HepG2 (cell line): ENCODE measurements at regions not wholly inside any gene's neighbourhood (a gene's known extent, or its start where the extent isn't known, plus 50 kb on each side); places are given as distances from the start of the nearest gene placed in this dataset.

Experiments used
- ATAC-seq: fragments of 200-7000 bp; cut with Tn5 transposase; 3 replicates; pipeline ENCODE4 v1.9.1; 2020; ENCODE audit warnings: mild to moderate bottlenecking, moderate library complexity
- BruUV-seq: library from RNA; stranded (reverse); fragments of 400-500 nt; replicated peaks from 2 replicates; lab custom pipeline; 2021; lab: Mats Ljungman, UMichigan
- CTCF ChIA-PET: fragments of 300-600 bp; formaldehyde crosslinking; extraction: SDS; loops from one replicate; lab custom pipeline; 2021; ENCODE audit warnings: low total read pairs, inconsistent platforms, low intra/inter-chr PET ratio; lab: Yijun Ruan, JAX
- POLR2A ChIA-PET: fragments of 350-600 bp; sonication (Branson Sonifier 250); formaldehyde crosslinking; loops from one replicate; lab custom pipeline; 2020; ENCODE audit warnings: antibody characterized with exemption, inconsistent platforms; lab: Yijun Ruan, JAX
- DNase-seq: peaks from one replicate; pipeline ENCODE4 v3.0.0-alpha.2; 2015; ENCODE audit warnings: low spot score
- FAIRE-seq: peaks from 3 replicates; lab custom pipeline; 2011; peaks lifted over from hg19 to GRCh38; lab: Jason Lieb, UNC
- H2AFZ ChIP-seq: one replicate; pipeline ENCODE4 v1.6.1; 2011; ENCODE audit warnings: low read length, inconsistent platforms
- H3K27ac ChIP-seq: fragments of 300-600 bp; 3 replicates; pipeline ENCODE4 v1.8.0; 2011; ENCODE audit warnings: mixed run types, mild to moderate bottlenecking, mixed read lengths, low read length, inconsistent platforms; ENCODE audit not compliant: insufficient read depth; ENCODE audit errors: extremely low read length
- H3K27me3 ChIP-seq, 2 experiments: fragments of 200-600 bp in 1 of 2; 2 replicates in 1 of 2; 3 replicates in 1 of 2; pipeline versions ENCODE4 v1.6.0 to v1.8.0; 2011; ENCODE audit warnings: low read length in 2 of 2, mild to moderate bottlenecking in 2 of 2, moderate library complexity in 2 of 2, inconsistent platforms in 1 of 2; ENCODE audit not compliant: insufficient read depth in 2 of 2, control insufficient read depth in 1 of 2
- H3K36me3 ChIP-seq, 2 experiments: fragments of 200-600 bp in 1 of 2; replicated peaks in 1 of 2; 2 replicates in 1 of 2; 3 replicates in 1 of 2; pipeline versions ENCODE4 v1.5.1 to v1.8.0; 2011; ENCODE audit warnings: low read length in 2 of 2, inconsistent platforms in 1 of 2; ENCODE audit not compliant: insufficient read depth in 2 of 2, control insufficient read depth in 1 of 2
- H3K4me1 ChIP-seq: 2 replicates; pipeline ENCODE4 v1.5.1; 2012; ENCODE audit warnings: low read length, inconsistent platforms; ENCODE audit not compliant: insufficient read depth
- H3K4me2 ChIP-seq: 2 replicates; pipeline ENCODE4 v1.6.0; 2011; ENCODE audit warnings: low read depth, low read length, inconsistent platforms
- H3K4me3 ChIP-seq, 3 experiments: fragments of 200-600 bp in 1 of 3; sonication (generic), shearing (Covaris generic) in 1 of 3; replicated peaks in 1 of 3; 2 replicates each; pipeline ENCODE4 v1.5.1; 2011 to 2016; ENCODE audit warnings: low read length in 3 of 3, inconsistent platforms in 2 of 3, low read depth in 2 of 3, mild to moderate bottlenecking in 2 of 3, control low read depth in 1 of 3, mixed read lengths in 1 of 3; ENCODE audit not compliant: insufficient read depth in 1 of 3
- H3K79me2 ChIP-seq: one replicate; pipeline ENCODE4 v1.6.1; 2011; ENCODE audit warnings: low read length, inconsistent platforms; ENCODE audit not compliant: insufficient read depth
- H3K9ac ChIP-seq: 2 replicates; pipeline ENCODE4 v1.6.0; 2011; ENCODE audit warnings: mild to moderate bottlenecking, low read depth, low read length, inconsistent platforms; ENCODE audit not compliant: insufficient read depth
- H3K9me3 ChIP-seq: 2 replicates; pipeline ENCODE4 v1.5.1; 2012; ENCODE audit warnings: mild to moderate bottlenecking, low read length
- H4K20me1 ChIP-seq: 2 replicates; pipeline ENCODE4 v1.6.0; 2011; ENCODE audit warnings: inconsistent platforms, mild to moderate bottlenecking, low read length, moderate library complexity; ENCODE audit not compliant: insufficient read depth
- CTCF ChIP-seq: sonication (generic); formaldehyde crosslinking; IDR thresholded peaks from 2 replicates; pipeline ENCODE4 v1.5.0; 2020; ENCODE audit warnings: mild to moderate bottlenecking, missing genetic modification reagents, moderate library complexity
- HMGXB4 ChIP-seq, 2 experiments: sonication (generic) in 1 of 2; formaldehyde crosslinking in 1 of 2; IDR thresholded peaks; 2 replicates each; pipeline versions ENCODE4 v1.4.0 to v1.6.1; 2018 to 2020; ENCODE audit warnings: missing genetic modification reagents in 2 of 2, borderline replicate concordance in 1 of 2, low read depth in 1 of 2, mild to moderate bottlenecking in 1 of 2, missing biosample characterization in 1 of 2
- MLLT10 ChIP-seq: sonication (generic); formaldehyde crosslinking; IDR thresholded peaks from 2 replicates; pipeline ENCODE4 v1.4.0; 2020; ENCODE audit warnings: missing genetic modification reagents
- MZF1 ChIP-seq: sonication (generic); formaldehyde crosslinking; IDR thresholded peaks from 2 replicates; pipeline ENCODE4 v1.8.1; 2023; ENCODE audit warnings: mild to moderate bottlenecking, missing genetic modification reagents, borderline replicate concordance
- NR3C1 ChIP-seq: sonication (generic); formaldehyde crosslinking; IDR thresholded peaks from 2 replicates; pipeline ENCODE4 v1.4.0; 2020; ENCODE audit warnings: missing genetic modification reagents
- PRPF4 ChIP-seq: fragments of 200-400 bp; formaldehyde crosslinking; IDR thresholded peaks from 2 replicates; pipeline ENCODE4 v1.6.1; 2016; ENCODE audit warnings: low read length, low read depth; ENCODE audit not compliant: poor library complexity, severe bottlenecking
- STAG1 ChIP-seq: sonication (generic); formaldehyde crosslinking; IDR thresholded peaks from 2 replicates; pipeline ENCODE4 v1.4.0; 2020; ENCODE audit warnings: missing genetic modification reagents
- ZNF234 ChIP-seq: sonication (generic); formaldehyde crosslinking; conservative IDR thresholded peaks from 2 replicates; pipeline ENCODE4 v1.5.1; 2020; ENCODE audit warnings: mild to moderate bottlenecking, missing genetic modification reagents
- ZNF577 ChIP-seq: sonication (generic); formaldehyde crosslinking; IDR thresholded peaks from 2 replicates; pipeline ENCODE4 v1.4.0; 2020; ENCODE audit warnings: mild to moderate bottlenecking, low read depth, missing genetic modification reagents, borderline replicate concordance
- ZNF761 ChIP-seq: sonication (generic); formaldehyde crosslinking; conservative IDR thresholded peaks from 2 replicates; pipeline ENCODE4 v1.4.0; 2020; ENCODE audit warnings: mild to moderate bottlenecking, missing genetic modification reagents
- WGBS: methylation state at CpG from one replicate; pipeline ENCODE4 v1.1.6; 2017; ENCODE audit warnings: low lambda C conversion rate; 5-methylcytosine and 5-hydroxymethylcytosine counted together
- in situ Hi-C: cut with HindIII; loops from 2 replicates; pipeline ENCODE4 v1.10.0; 2017; ENCODE audit warnings: low pct_unique_long_range_greater_than_20kb; ENCODE audit not compliant: extremely low pct_ligation_motif_present
- intact Hi-C: fragments of 100-400 bp; cut with micrococcal nuclease; formaldehyde crosslinking; loops from one replicate; pipeline ENCODE4 v1.10.0; 2022; ENCODE audit not compliant: unreplicated experiment

- Histone ChIP-seq H3K4me2 (no peak overlapping the region), H4K20me1 (no peaks in the 10 kb centered on the region), H3K27me3 (no peaks in the 10 kb centered on the region), H3K9ac (no peak overlapping the region), H3K36me3 (no peaks in the 10 kb centered on the region), H3K4me1 (no peaks in the 10 kb centered on the region), H3K4me3 (no peak overlapping the region), H3K79me2 (no peaks in the 10 kb centered on the region)
- no TSS peak for BruUV-seq
- intact Hi-C loops (no loop called here), in situ Hi-C loops (loop anchor here (25.0 kb wide), 1 partner anchor 465 kb away; no protein-coding TSS in a partner anchor)
- ATAC-seq (peak; percentile 37; the same call in 1 of the 3 replicates), FAIRE-seq (no peak), DNase-seq (peak; percentile 2)
- CTCF ChIA-PET = interaction anchor here (1.1 kb wide), 1 partner anchor 463 kb away, joined by 3 read pairs; no protein-coding TSS in a partner anchor
- TF ChIP-seq HMGXB4 (CRISPR knock-in tag; IDR thresholded peaks at IDR 0.05; ENCODE audit: borderline replicate concordance in 1 of 2, low read depth in 1 of 2) = no peak
- TF ChIP-seq MLLT10 = no peak
- peak; percentile 30; the same call in 1 of the 2 replicates for TF ChIP-seq CTCF (CRISPR knock-in tag)
- no peak for TF ChIP-seq ZNF234
- TF ChIP-seq ZNF577 (CRISPR knock-in tag) = no peak
- TF ChIP-seq ZNF761 (CRISPR knock-in tag) = no peak
- no peak for TF ChIP-seq MZF1
- peak; percentile 28; the same call in 1 of the 2 replicates for TF ChIP-seq STAG1 (CRISPR knock-in tag)
- no peak for TF ChIP-seq NR3C1 (CRISPR knock-in tag)
- no peak for TF ChIP-seq PRPF4
- TF ChIP-seq, all 625 proteins: peak for 2
- POLR2A ChIA-PET = no interaction called here
- H3K27ac ChIP-seq = no peak overlapping the region
- 0% methylated on average over 3 of the region's 3 CpGs for WGBS
- no peak overlapping the region for H2AFZ ChIP-seq
- peaks cover 22% of the 10 kb centered on the region for H3K9me3 ChIP-seq
These were observed 264.3 kb upstream of the RIMS1 start for GRCh38 chr6:71621918-71622519.
